Neural cell (in vitro differentiated cells): ENCODE measurements at regions not wholly inside any gene's neighbourhood (a gene's known extent, or its start where the extent isn't known, plus 50 kb on each side); places are given as distances from the start of the nearest gene placed in this dataset.

Experiments used
- H2AFZ ChIP-seq: fragments of 200-600, 300-800 bp; sonication (generic), shearing (Covaris generic); 2 replicates; pipeline ENCODE4 v1.6.0; 2014; ENCODE audit warnings: low read depth, mild to moderate bottlenecking, antibody characterized with exemption, low read length, moderate library complexity
- H3F3A ChIP-seq: fragments of 200-600 bp; shearing (Covaris generic); 2 replicates; pipeline ENCODE4 v1.6.1; 2016; ENCODE audit warnings: mild to moderate bottlenecking, moderate library complexity, mixed read lengths, antibody characterized with exemption, low read length; ENCODE audit not compliant: insufficient read depth, poor library complexity, severe bottlenecking
- H3K27ac ChIP-seq: fragments of 200-600, 300-800 bp; sonication (generic), shearing (Covaris generic); 2 replicates; pipeline ENCODE4 v1.5.1; 2014; ENCODE audit warnings: mild to moderate bottlenecking, low read length, moderate library complexity
- H3K27me3 ChIP-seq: fragments of 300-800, 200-600 bp; sonication (generic), shearing (Covaris generic); 2 replicates; pipeline ENCODE4 v1.6.0; 2014; ENCODE audit warnings: mild to moderate bottlenecking, low read depth, low read length, moderate library complexity; ENCODE audit not compliant: insufficient read depth
- H3K36me3 ChIP-seq: fragments of 300-800, 200-600 bp; sonication (generic), shearing (Covaris generic); 2 replicates; pipeline ENCODE4 v1.5.1; 2014; ENCODE audit warnings: mild to moderate bottlenecking, antibody characterized with exemption, low read length, moderate library complexity; ENCODE audit not compliant: insufficient read depth
- H3K4me2 ChIP-seq: fragments of 300-800, 200-600 bp; sonication (generic), shearing (Covaris generic); 2 replicates; pipeline ENCODE4 v1.6.0; 2014; ENCODE audit warnings: mild to moderate bottlenecking, low read length
- H3K4me3 ChIP-seq: fragments of 300-800, 200-600 bp; sonication (generic), shearing (Covaris generic); 2 replicates; pipeline ENCODE4 v1.5.1; 2014; ENCODE audit warnings: mild to moderate bottlenecking, low read length, moderate library complexity
- H3K79me2 ChIP-seq: fragments of 200-600 bp; shearing (Covaris generic); replicated peaks from 2 replicates; pipeline ENCODE4 v1.6.0; 2014; ENCODE audit warnings: mild to moderate bottlenecking, low read length, moderate library complexity; ENCODE audit not compliant: insufficient read depth
- H3K9ac ChIP-seq: fragments of 300-800, 200-600 bp; sonication (generic), shearing (Covaris generic); 2 replicates; pipeline ENCODE4 v1.6.1; 2016; ENCODE audit warnings: mild to moderate bottlenecking, low read length, mixed read lengths
- H3K9me2 ChIP-seq: fragments of 200-600 bp; shearing (Covaris generic); 2 replicates; pipeline ENCODE4 v1.6.1; 2016; ENCODE audit warnings: mild to moderate bottlenecking, low read length, mixed read lengths; ENCODE audit not compliant: insufficient read depth
- H3K9me3 ChIP-seq: fragments of 200-600, 300-800 bp; sonication (generic), shearing (Covaris generic); 2 replicates; pipeline ENCODE4 v1.6.1; 2016; ENCODE audit warnings: mild to moderate bottlenecking, mixed run types, low read length, moderate library complexity, mixed read lengths
- H4K20me1 ChIP-seq: fragments of 200-600 bp; shearing (Covaris generic); 2 replicates; pipeline ENCODE4 v1.6.1; 2016; ENCODE audit warnings: mild to moderate bottlenecking, mixed run types; ENCODE audit not compliant: insufficient read depth
- CTCF ChIP-seq: fragments of 450-650 bp; IDR thresholded peaks from 2 replicates; pipeline ENCODE4 v1.5.1; 2014; ENCODE audit warnings: antibody characterized with exemption, mild to moderate bottlenecking, moderate library complexity; ENCODE audit not compliant: poor library complexity, severe bottlenecking
- EP300 ChIP-seq: fragments of 450-650 bp; conservative IDR thresholded peaks from 2 replicates; pipeline ENCODE4 v1.6.1; 2014; ENCODE audit warnings: antibody characterized with exemption, mild to moderate bottlenecking, moderate library complexity; ENCODE audit not compliant: poor library complexity, severe bottlenecking
- EZH2 ChIP-seq: fragments of 200-600, 300-800 bp; shearing (Covaris generic), sonication (generic); IDR thresholded peaks from 2 replicates; pipeline ENCODE4 v1.6.1; 2014; ENCODE audit warnings: antibody characterized with exemption, low read length, borderline replicate concordance, mild to moderate bottlenecking; ENCODE audit not compliant: insufficient read depth, poor library complexity, severe bottlenecking
- MXI1 ChIP-seq: fragments of 450-650 bp; conservative IDR thresholded peaks from 2 replicates; pipeline ENCODE4 v1.6.1; 2014; ENCODE audit warnings: antibody characterized with exemption, mild to moderate bottlenecking; ENCODE audit not compliant: poor library complexity, severe bottlenecking
- POLR2AphosphoS5 ChIP-seq: IDR thresholded peaks from 2 replicates; pipeline ENCODE4 v1.6.1; 2012
- RAD21 ChIP-seq: fragments of 450-650 bp; conservative IDR thresholded peaks from 2 replicates; pipeline ENCODE4 v1.6.1; 2014; ENCODE audit warnings: antibody characterized with exemption, mild to moderate bottlenecking, moderate library complexity
- SMC3 ChIP-seq: fragments of 450-650 bp; conservative IDR thresholded peaks from 2 replicates; pipeline ENCODE4 v1.6.1; 2014; ENCODE audit warnings: antibody characterized with exemption, mild to moderate bottlenecking, moderate library complexity; ENCODE audit not compliant: poor library complexity
- TAF1 ChIP-seq: IDR thresholded peaks from 2 replicates; pipeline ENCODE4 v1.6.1; 2012; ENCODE audit warnings: low read depth
- TF ChIP-seq, protein P1 (sequence below): IDR thresholded peaks from 2 replicates; pipeline ENCODE4 v1.6.1; 2012; ENCODE audit warnings: borderline replicate concordance

- Histone ChIP-seq H3K27ac (no peak overlapping the region), H2AFZ (no peak overlapping the region), H3K79me2 (no peaks in the 10 kb centered on the region), H4K20me1 (no peaks in the 10 kb centered on the region), H3K9me2 (no peaks in the 10 kb centered on the region), H3K27me3 (no peaks in the 10 kb centered on the region), H3K9ac (no peak overlapping the region), H3K4me3 (no peak overlapping the region), H3K9me3 (no peaks in the 10 kb centered on the region), H3K4me2 (no peak overlapping the region), H3K36me3 (no peaks in the 10 kb centered on the region), H3F3A (no peaks in the 10 kb centered on the region)
- TF ChIP-seq POLR2AphosphoS5: no peak
Observed at GRCh38 chr2:160907738-160908137, 252.5 kb upstream of the TANK start.

DNA sequence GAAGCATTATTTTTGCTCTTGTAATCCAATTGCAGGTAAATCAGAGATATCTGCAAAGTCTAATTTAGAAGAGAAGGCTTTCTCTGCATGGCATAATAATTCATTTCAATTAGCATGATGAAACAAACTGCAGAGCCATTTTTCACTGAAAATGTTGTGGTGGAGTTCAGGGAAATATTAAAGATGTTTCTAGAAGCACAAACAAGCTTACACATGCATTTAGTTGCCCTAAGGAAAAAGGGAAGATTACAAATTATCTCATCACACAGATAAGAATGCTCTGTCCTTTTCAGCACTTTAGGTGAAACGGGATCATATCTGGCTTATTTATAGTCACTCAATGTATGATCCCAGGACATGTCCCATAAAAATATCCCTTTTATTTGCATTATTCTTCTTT, 252.1 kb upstream of the TANK start:
- Histone ChIP-seq H3K9ac (no peak overlapping the region), H3K4me3 (no peak overlapping the region), H3K4me2 (no peak overlapping the region), H3K79me2 (no peaks in the 10 kb centered on the region), H3K9me2 (no peaks in the 10 kb centered on the region), H4K20me1 (no peaks in the 10 kb centered on the region), H3F3A (no peaks in the 10 kb centered on the region), H3K36me3 (no peaks in the 10 kb centered on the region), H3K27me3 (no peaks in the 10 kb centered on the region), H3K27ac (no peak overlapping the region), H2AFZ (no peak overlapping the region), H3K9me3 (no peaks in the 10 kb centered on the region)
- TF ChIP-seq POLR2AphosphoS5: no peak

DNA sequence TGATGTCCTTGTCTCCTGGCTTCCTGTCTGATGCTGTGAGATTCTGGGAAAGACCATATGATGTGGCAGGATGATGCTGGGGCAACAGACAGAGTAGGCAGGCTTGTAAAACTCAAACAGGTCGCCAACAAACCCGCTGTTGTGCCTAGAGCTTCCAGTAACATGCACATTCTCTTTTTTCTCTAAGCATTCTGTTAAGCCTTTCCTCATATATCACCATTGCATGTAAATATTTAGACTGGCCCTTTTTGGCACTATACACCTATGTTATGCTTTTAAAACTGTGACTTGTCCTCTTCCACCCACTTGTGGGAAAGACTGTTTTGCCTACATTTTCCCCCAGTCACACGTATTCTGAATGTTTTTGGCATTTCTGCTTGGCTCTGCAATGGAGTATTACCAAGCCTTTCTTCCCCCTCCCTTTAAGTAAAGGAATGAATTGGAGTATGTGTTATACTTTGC, 250.4 kb upstream of the TANK start:
- H3K79me2 ChIP-seq: no peaks in the 10 kb centered on the region
- no peaks in the 10 kb centered on the region for H3K36me3 ChIP-seq
- TF ChIP-seq EP300 (no peak), SMC3 (no peak), MXI1 (no peak), CTCF (no peak), POLR2AphosphoS5 (no peak), EZH2 (no peak), RAD21 (no peak), TAF1 (no peak)
- TF ChIP-seq, protein P1, sequence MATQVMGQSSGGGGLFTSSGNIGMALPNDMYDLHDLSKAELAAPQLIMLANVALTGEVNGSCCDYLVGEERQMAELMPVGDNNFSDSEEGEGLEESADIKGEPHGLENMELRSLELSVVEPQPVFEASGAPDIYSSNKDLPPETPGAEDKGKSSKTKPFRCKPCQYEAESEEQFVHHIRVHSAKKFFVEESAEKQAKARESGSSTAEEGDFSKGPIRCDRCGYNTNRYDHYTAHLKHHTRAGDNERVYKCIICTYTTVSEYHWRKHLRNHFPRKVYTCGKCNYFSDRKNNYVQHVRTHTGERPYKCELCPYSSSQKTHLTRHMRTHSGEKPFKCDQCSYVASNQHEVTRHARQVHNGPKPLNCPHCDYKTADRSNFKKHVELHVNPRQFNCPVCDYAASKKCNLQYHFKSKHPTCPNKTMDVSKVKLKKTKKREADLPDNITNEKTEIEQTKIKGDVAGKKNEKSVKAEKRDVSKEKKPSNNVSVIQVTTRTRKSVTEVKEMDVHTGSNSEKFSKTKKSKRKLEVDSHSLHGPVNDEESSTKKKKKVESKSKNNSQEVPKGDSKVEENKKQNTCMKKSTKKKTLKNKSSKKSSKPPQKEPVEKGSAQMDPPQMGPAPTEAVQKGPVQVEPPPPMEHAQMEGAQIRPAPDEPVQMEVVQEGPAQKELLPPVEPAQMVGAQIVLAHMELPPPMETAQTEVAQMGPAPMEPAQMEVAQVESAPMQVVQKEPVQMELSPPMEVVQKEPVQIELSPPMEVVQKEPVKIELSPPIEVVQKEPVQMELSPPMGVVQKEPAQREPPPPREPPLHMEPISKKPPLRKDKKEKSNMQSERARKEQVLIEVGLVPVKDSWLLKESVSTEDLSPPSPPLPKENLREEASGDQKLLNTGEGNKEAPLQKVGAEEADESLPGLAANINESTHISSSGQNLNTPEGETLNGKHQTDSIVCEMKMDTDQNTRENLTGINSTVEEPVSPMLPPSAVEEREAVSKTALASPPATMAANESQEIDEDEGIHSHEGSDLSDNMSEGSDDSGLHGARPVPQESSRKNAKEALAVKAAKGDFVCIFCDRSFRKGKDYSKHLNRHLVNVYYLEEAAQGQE: no peak
- H3F3A ChIP-seq: no peaks in the 10 kb centered on the region
- H4K20me1 ChIP-seq: no peaks in the 10 kb centered on the region
- no peaks in the 10 kb centered on the region for H3K9me3 ChIP-seq
- H3K27me3 ChIP-seq: no peaks in the 10 kb centered on the region
- H3K4me3 ChIP-seq: no peak overlapping the region
- no peak overlapping the region for H3K27ac ChIP-seq
- H2AFZ ChIP-seq: no peak overlapping the region
- H3K9me2 ChIP-seq: no peaks in the 10 kb centered on the region
- H3K9ac ChIP-seq: no peak overlapping the region
- H3K4me2 ChIP-seq: no peak overlapping the region
